ENCODE measurements at regions not wholly inside any gene's neighbourhood (a gene's known extent, or its start where the extent isn't known, plus 50 kb on each side); places are given as distances from the start of the nearest gene placed in this dataset.

DNA sequence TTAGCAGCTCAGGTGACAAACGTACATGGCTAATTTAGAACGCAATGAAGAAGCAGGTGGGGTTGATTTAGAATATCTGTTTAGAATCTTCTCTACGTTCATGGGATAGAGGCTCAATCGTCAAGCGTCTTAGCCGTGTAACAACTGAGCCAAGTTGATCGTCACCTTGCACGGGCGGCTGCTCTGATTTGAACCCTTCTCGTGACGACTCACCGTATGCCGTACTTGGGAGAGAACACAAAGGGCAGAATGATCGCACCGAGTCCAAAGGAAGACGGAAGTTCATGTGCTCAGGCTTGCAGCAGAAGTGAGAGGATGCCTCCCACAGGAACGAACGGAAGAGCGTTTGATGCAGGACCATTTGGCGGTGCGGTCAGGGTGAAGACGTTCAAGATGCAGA lies 108.3 kb upstream of the TCERG1L start:
- no peak for TF ChIP-seq POLR2A (IDR thresholded peaks at IDR 0.05)
- no peak for TF ChIP-seq POLR2AphosphoS5 (IDR thresholded peaks at IDR 0.05)
- TF ChIP-seq, protein P1, sequence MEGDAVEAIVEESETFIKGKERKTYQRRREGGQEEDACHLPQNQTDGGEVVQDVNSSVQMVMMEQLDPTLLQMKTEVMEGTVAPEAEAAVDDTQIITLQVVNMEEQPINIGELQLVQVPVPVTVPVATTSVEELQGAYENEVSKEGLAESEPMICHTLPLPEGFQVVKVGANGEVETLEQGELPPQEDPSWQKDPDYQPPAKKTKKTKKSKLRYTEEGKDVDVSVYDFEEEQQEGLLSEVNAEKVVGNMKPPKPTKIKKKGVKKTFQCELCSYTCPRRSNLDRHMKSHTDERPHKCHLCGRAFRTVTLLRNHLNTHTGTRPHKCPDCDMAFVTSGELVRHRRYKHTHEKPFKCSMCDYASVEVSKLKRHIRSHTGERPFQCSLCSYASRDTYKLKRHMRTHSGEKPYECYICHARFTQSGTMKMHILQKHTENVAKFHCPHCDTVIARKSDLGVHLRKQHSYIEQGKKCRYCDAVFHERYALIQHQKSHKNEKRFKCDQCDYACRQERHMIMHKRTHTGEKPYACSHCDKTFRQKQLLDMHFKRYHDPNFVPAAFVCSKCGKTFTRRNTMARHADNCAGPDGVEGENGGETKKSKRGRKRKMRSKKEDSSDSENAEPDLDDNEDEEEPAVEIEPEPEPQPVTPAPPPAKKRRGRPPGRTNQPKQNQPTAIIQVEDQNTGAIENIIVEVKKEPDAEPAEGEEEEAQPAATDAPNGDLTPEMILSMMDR (IDR thresholded peaks at IDR 0.05), result no peak

Data from gastroesophageal sphincter (tissue), 3 donors.